Spinal cord (tissue), 9 donors: ENCODE measurements at regions not wholly inside any gene's neighbourhood (a gene's known extent, or its start where the extent isn't known, plus 50 kb on each side); places are given as distances from the start of the nearest gene placed in this dataset.

Source experiments
- DNase-seq, 6 donors: peaks; one replicate each; pipeline versions ENCODE4 v3.0.0 to v3.0.0-alpha.2; 2013 to 2015; ENCODE audit warnings: low spot score in 6 of 6, low read depth in 4 of 6
- H3K27ac ChIP-seq: one replicate; pipeline ENCODE4 v1.5.1; 2013; ENCODE audit warnings: low read depth, low read length, control low read depth
- H3K27me3 ChIP-seq: one replicate; pipeline ENCODE4 v1.6.1; 2013; ENCODE audit warnings: low read length; ENCODE audit not compliant: control insufficient read depth, insufficient read depth
- H3K36me3 ChIP-seq: one replicate; pipeline ENCODE4 v1.6.1; 2013; ENCODE audit warnings: low read length; ENCODE audit not compliant: control insufficient read depth, insufficient read depth
- H3K4me1 ChIP-seq: one replicate; pipeline ENCODE4 v1.6.1; 2013; ENCODE audit warnings: low read length; ENCODE audit not compliant: control insufficient read depth, insufficient read depth
- H3K4me3 ChIP-seq: one replicate; pipeline ENCODE4 v1.5.1; 2013; ENCODE audit warnings: low read depth, low read length, control low read depth
- H3K9me3 ChIP-seq: one replicate; pipeline ENCODE4 v1.6.1; 2013; ENCODE audit warnings: low read length; ENCODE audit not compliant: control insufficient read depth, insufficient read depth
- WGBS: methylation state at CpG from one replicate; pipeline ENCODE4 v1.1.5; 2013; ENCODE audit warnings: missing lambda C conversion rate; ENCODE audit not compliant: insufficient coverage; 5-methylcytosine and 5-hydroxymethylcytosine counted together
- donor health status: healthy.

GRCh38 chr5:109611061-109611460 lies 78.7 kb upstream of the MAN2A1 start:
- WGBS = no CpG with 5 or more reads among the region's 4 CpGs
- no peak overlapping the region for H3K4me3 ChIP-seq
- no peaks in the 10 kb centered on the region for H3K9me3 ChIP-seq
- H3K27me3 ChIP-seq = no peaks in the 10 kb centered on the region
- peaks cover 3% of the 10 kb centered on the region for H3K4me1 ChIP-seq
- DNase-seq = no peak
- H3K36me3 ChIP-seq = no peaks in the 10 kb centered on the region
- H3K27ac ChIP-seq = no peak overlapping the region

- H3K4me3 ChIP-seq = no peak overlapping the region
- 80% methylated on average over 1 of the region's 3 CpGs for WGBS
- H3K27ac ChIP-seq = no peak overlapping the region
- no peaks in the 10 kb centered on the region for H3K27me3 ChIP-seq
- no peaks in the 10 kb centered on the region for H3K9me3 ChIP-seq
- H3K36me3 ChIP-seq = no peaks in the 10 kb centered on the region
- H3K4me1 ChIP-seq = peaks cover 3% of the 10 kb centered on the region
- no peak for DNase-seq
These were observed 79.1 kb upstream of the MAN2A1 start for GRCh38 chr5:109610581-109610980.

GRCh38 chr5:109605207-109605730 lies 84.5 kb upstream of the MAN2A1 start:
- Histone ChIP-seq H3K27me3 (no peaks in the 10 kb centered on the region), H3K4me3 (no peak overlapping the region), H3K36me3 (no peaks in the 10 kb centered on the region), H3K27ac (no peak overlapping the region), H3K4me1 (no peaks in the 10 kb centered on the region), H3K9me3 (no peaks in the 10 kb centered on the region)
- no CpG with 5 or more reads among the region's 3 CpGs for WGBS
- DNase-seq = no peak

GRCh38 chr5:109604758-109605157 lies 85.0 kb upstream of the MAN2A1 start:
- Histone ChIP-seq H3K36me3 (no peaks in the 10 kb centered on the region), H3K27ac (no peak overlapping the region), H3K9me3 (no peaks in the 10 kb centered on the region), H3K4me1 (no peaks in the 10 kb centered on the region), H3K4me3 (no peak overlapping the region), H3K27me3 (no peaks in the 10 kb centered on the region)
- WGBS = no CpG with 5 or more reads among the region's 1 CpG
- DNase-seq = no peak

GRCh38 chr5:109601736-109602135 lies 88.0 kb upstream of the MAN2A1 start:
- no peaks in the 10 kb centered on the region for H3K27me3 ChIP-seq
- H3K36me3 ChIP-seq = no peaks in the 10 kb centered on the region
- no peaks in the 10 kb centered on the region for H3K4me1 ChIP-seq
- H3K4me3 ChIP-seq = no peak overlapping the region
- no CpG with 5 or more reads among the region's 3 CpGs for WGBS
- no peak for DNase-seq
- H3K9me3 ChIP-seq = no peaks in the 10 kb centered on the region
- no peak overlapping the region for H3K27ac ChIP-seq

- no peak overlapping the region for H3K4me3 ChIP-seq
- H3K9me3 ChIP-seq = no peaks in the 10 kb centered on the region
- DNase-seq = no peak
- H3K36me3 ChIP-seq = no peaks in the 10 kb centered on the region
- H3K27me3 ChIP-seq = no peaks in the 10 kb centered on the region
- H3K4me1 ChIP-seq = no peaks in the 10 kb centered on the region
- 70% methylated on average over 2 of the region's 4 CpGs for WGBS
- H3K27ac ChIP-seq = no peak overlapping the region
These were observed 91.8 kb upstream of the MAN2A1 start for GRCh38 chr5:109597893-109598292.

GRCh38 chr5:109594217-109594616 lies 95.5 kb upstream of the MAN2A1 start:
- H3K36me3 ChIP-seq = no peaks in the 10 kb centered on the region
- 100% methylated on average over 1 of the region's 3 CpGs for WGBS
- H3K4me1 ChIP-seq = no peaks in the 10 kb centered on the region
- H3K4me3 ChIP-seq = no peak overlapping the region
- no peaks in the 10 kb centered on the region for H3K27me3 ChIP-seq
- no peak overlapping the region for H3K27ac ChIP-seq
- no peak for DNase-seq
- H3K9me3 ChIP-seq = no peaks in the 10 kb centered on the region

- no peak overlapping the region for H3K4me3 ChIP-seq
- H3K27ac ChIP-seq = no peak overlapping the region
- DNase-seq = no peak
- H3K4me1 ChIP-seq = no peaks in the 10 kb centered on the region
- no peaks in the 10 kb centered on the region for H3K27me3 ChIP-seq
- no peaks in the 10 kb centered on the region for H3K9me3 ChIP-seq
- H3K36me3 ChIP-seq = peaks cover 2% of the 10 kb centered on the region
- 97% methylated on average over 2 of the region's 3 CpGs for WGBS
These were observed 98.9 kb upstream of the MAN2A1 start for GRCh38 chr5:109590799-109591198.

GRCh38 chr5:109589986-109590385 lies 99.7 kb upstream of the MAN2A1 start:
- Histone ChIP-seq H3K9me3 (no peaks in the 10 kb centered on the region), H3K36me3 (peaks cover 2% of the 10 kb centered on the region), H3K27ac (no peak overlapping the region), H3K4me1 (no peaks in the 10 kb centered on the region), H3K4me3 (no peak overlapping the region), H3K27me3 (no peaks in the 10 kb centered on the region)
- DNase-seq = no peak
- WGBS = 81% methylated on average over 3 of the region's 4 CpGs

GRCh38 chr5:109589239-109589638 lies 100.5 kb upstream of the MAN2A1 start:
- Histone ChIP-seq H3K27ac (no peak overlapping the region), H3K4me3 (no peak overlapping the region), H3K36me3 (peaks cover 2% of the 10 kb centered on the region), H3K9me3 (no peaks in the 10 kb centered on the region), H3K27me3 (no peaks in the 10 kb centered on the region), H3K4me1 (no peaks in the 10 kb centered on the region)
- no peak for DNase-seq
- 100% methylated on average over 3 of the region's 5 CpGs for WGBS
